Vagina (tissue), 2 donors: ENCODE measurements at regions not wholly inside any gene's neighbourhood (a gene's known extent, or its start where the extent isn't known, plus 50 kb on each side); places are given as distances from the start of the nearest gene placed in this dataset.

Experiments
- CTCF ChIP-seq, 3 experiments: fragments of 450-650 bp in 2 of 3; fragments of 200-600 bp in 1 of 3; sonication (generic) in 1 of 3; IDR thresholded peaks; one replicate each; pipeline ENCODE4 v1.5.1; 2017 to 2019; ENCODE audit warnings: antibody characterized with exemption in 3 of 3, mild to moderate bottlenecking in 2 of 3, moderate library complexity in 2 of 3
- POLR2A ChIP-seq, 2 donors: fragments of 450-650 bp; IDR thresholded peaks; one replicate each; pipeline ENCODE4 v1.6.1; 2017; ENCODE audit warnings: antibody characterized with exemption in 2 of 2, mild to moderate bottlenecking in 2 of 2, moderate library complexity in 2 of 2
- POLR2AphosphoS5 ChIP-seq, 2 donors: sonication (generic); formaldehyde crosslinking; IDR thresholded peaks; one replicate each; pipeline ENCODE4 v1.9.0; 2017; ENCODE audit warnings: antibody characterized with exemption in 2 of 2, mild to moderate bottlenecking in 2 of 2, low read depth in 1 of 2; ENCODE audit not compliant: insufficient read depth in 1 of 2

- TF ChIP-seq CTCF (IDR thresholded peaks at IDR 0.05): no peak
- TF ChIP-seq POLR2A (IDR thresholded peaks at IDR 0.05): no peak
- no peak for TF ChIP-seq POLR2AphosphoS5 (IDR thresholded peaks at IDR 0.05; ENCODE audit: insufficient read depth in 1 of 2, low read depth in 1 of 2)
Measured at GRCh38 chr17:64741038-64741641, 79.0 kb upstream of the SMURF2 start.
